IMR-90 (cell line): ENCODE measurements at regions not wholly inside any gene's neighbourhood (a gene's known extent, or its start where the extent isn't known, plus 50 kb on each side); places are given as distances from the start of the nearest gene placed in this dataset.

Experiments used
- ATAC-seq: fragments of 200-7000 bp; cut with Tn5 transposase; 2 replicates; pipeline ENCODE4 v1.9.1; 2020; ENCODE audit warnings: low read depth, mild to moderate bottlenecking, moderate library complexity
- BruUV-seq: library from RNA; stranded (reverse); fragments of 400-500 nt; replicated peaks from 2 replicates; lab custom pipeline; 2021; lab: Mats Ljungman, UMichigan
- CTCF ChIA-PET: fragments of 300-600 bp; formaldehyde crosslinking; extraction: SDS; loops from one replicate; lab custom pipeline; 2021; ENCODE audit warnings: antibody characterized with exemption; lab: Yijun Ruan, JAX
- POLR2A ChIA-PET: fragments of 300-600 bp; sonication (Branson Sonifier 250); formaldehyde crosslinking; loops from one replicate; lab custom pipeline; 2022; ENCODE audit warnings: antibody characterized with exemption; ENCODE audit not compliant: unreplicated experiment; lab: Charles Lee
- DNase-seq: peaks from one replicate; pipeline ENCODE4 v3.0.0; 2013
- H2AFZ ChIP-seq: replicated peaks from 2 replicates; pipeline ENCODE3; 2013; ENCODE audit warnings: low read length, mild to moderate bottlenecking; ENCODE audit not compliant: poor library complexity
- H2AK5ac ChIP-seq: 2 replicates; pipeline ENCODE4 v1.6.1; 2013; ENCODE audit warnings: low read depth, low read length, inconsistent platforms
- H2AK9ac ChIP-seq: replicated peaks from 2 replicates; pipeline ENCODE3; 2013; ENCODE audit warnings: mild to moderate bottlenecking, low read depth, low read length, moderate library complexity; ENCODE audit not compliant: poor library complexity
- H2BK120ac ChIP-seq: 2 replicates; pipeline ENCODE4 v1.6.1; 2013; ENCODE audit warnings: low read depth, low read length, inconsistent platforms
- H2BK15ac ChIP-seq: 3 replicates; pipeline ENCODE4 v1.6.1; 2013; ENCODE audit warnings: low read depth, low read length, inconsistent platforms
- H2BK20ac ChIP-seq: 2 replicates; pipeline ENCODE4 v1.6.1; 2013; ENCODE audit warnings: low read depth, mild to moderate bottlenecking, inconsistent platforms, low read length, moderate library complexity
- H2BK5ac ChIP-seq: 2 replicates; pipeline ENCODE4 v1.6.1; 2013; ENCODE audit warnings: mild to moderate bottlenecking, low read depth, low read length, inconsistent platforms; ENCODE audit not compliant: poor library complexity, severe bottlenecking
- H3K14ac ChIP-seq: replicated peaks from 2 replicates; pipeline ENCODE4 v1.6.1; 2013; ENCODE audit warnings: low read depth, low read length, inconsistent platforms
- H3K18ac ChIP-seq: 2 replicates; pipeline ENCODE4 v1.6.1; 2013; ENCODE audit warnings: low read depth, low read length, control low read depth
- H3K23ac ChIP-seq: 2 replicates; pipeline ENCODE4 v1.6.1; 2013; ENCODE audit warnings: low read depth, low read length, inconsistent platforms
- H3K27ac ChIP-seq: 2 replicates; pipeline ENCODE4 v1.5.1; 2013; ENCODE audit warnings: mild to moderate bottlenecking, control low read depth, low read length; ENCODE audit not compliant: insufficient read depth
- H3K27me3 ChIP-seq: 2 replicates; pipeline ENCODE4 v1.6.1; 2013; ENCODE audit warnings: low read length; ENCODE audit not compliant: control insufficient read depth, insufficient read depth
- H3K36me3 ChIP-seq: 2 replicates; pipeline ENCODE4 v1.6.1; 2013; ENCODE audit warnings: low read length, mixed read lengths; ENCODE audit not compliant: control insufficient read depth, insufficient read depth
- H3K4ac ChIP-seq: 2 replicates; pipeline ENCODE4 v1.6.1; 2013; ENCODE audit warnings: low read depth, low read length, inconsistent platforms
- H3K4me1 ChIP-seq: 2 replicates; pipeline ENCODE4 v1.6.1; 2013; ENCODE audit warnings: low read length, mixed read lengths; ENCODE audit not compliant: control insufficient read depth, insufficient read depth
- H3K4me2 ChIP-seq: 2 replicates; pipeline ENCODE4 v1.6.1; 2013; ENCODE audit warnings: low read depth, mild to moderate bottlenecking, control low read depth, low read length, moderate library complexity
- H3K4me3 ChIP-seq: 2 replicates; pipeline ENCODE4 v1.5.1; 2013; ENCODE audit warnings: low read depth, mild to moderate bottlenecking, control low read depth, low read length, moderate library complexity; ENCODE audit not compliant: insufficient read depth
- H3K56ac ChIP-seq: 2 replicates; pipeline ENCODE4 v1.6.1; 2013; ENCODE audit warnings: low read length, inconsistent platforms; ENCODE audit not compliant: insufficient read depth; ENCODE audit errors: extremely low read depth
- H3K79me1 ChIP-seq, 2 experiments: 2 replicates each; pipeline ENCODE4 v1.6.1; 2013; ENCODE audit warnings: low read length in 2 of 2, inconsistent platforms in 1 of 2, low read depth in 1 of 2
- H3K9ac ChIP-seq: 2 replicates; pipeline ENCODE4 v1.6.1; 2013; ENCODE audit warnings: low read depth, low read length, control low read depth
- H3K9me1 ChIP-seq: 2 replicates; pipeline ENCODE4 v1.6.1; 2013; ENCODE audit warnings: low read length, inconsistent platforms; ENCODE audit not compliant: insufficient read depth
- H3K9me3 ChIP-seq: 2 replicates; pipeline ENCODE4 v1.6.1; 2013; ENCODE audit warnings: low read length; ENCODE audit not compliant: control insufficient read depth, insufficient read depth
- H4K20me1 ChIP-seq: 2 replicates; pipeline ENCODE4 v1.6.1; 2013; ENCODE audit warnings: low read length, inconsistent platforms; ENCODE audit not compliant: insufficient read depth
- H4K5ac ChIP-seq: 2 replicates; pipeline ENCODE4 v1.6.1; 2013; ENCODE audit warnings: mild to moderate bottlenecking, low read depth, low read length, control low read depth
- H4K8ac ChIP-seq, 2 experiments: 2 replicates each; pipeline ENCODE4 v1.6.1; 2013; ENCODE audit warnings: low read depth in 2 of 2, low read length in 2 of 2, control low read depth in 1 of 2, inconsistent platforms in 1 of 2
- H4K91ac ChIP-seq: 2 replicates; pipeline ENCODE4 v1.6.1; 2013; ENCODE audit warnings: low read depth, low read length, inconsistent platforms; ENCODE audit not compliant: insufficient read depth
- MAZ ChIP-seq: IDR thresholded peaks from 2 replicates; pipeline ENCODE4 v1.6.1; 2012; ENCODE audit warnings: low read depth, mild to moderate bottlenecking, low read length, improper control_type of control experiment, moderate library complexity, borderline replicate concordance
- NFE2L2 ChIP-seq: fragments of 150-350 bp; IDR thresholded peaks from 2 replicates; pipeline ENCODE4 v1.6.1; 2016; ENCODE audit warnings: low read depth, mild to moderate bottlenecking, low read length
- USF2 ChIP-seq: fragments of 150-350 bp; IDR thresholded peaks from 2 replicates; pipeline ENCODE4 v1.6.1; 2017; ENCODE audit warnings: mild to moderate bottlenecking, antibody characterized with exemption, low read length, low read depth
- WGBS, 2 experiments: methylation state at CpG; one replicate each; pipeline versions ENCODE4 v1.1.5 to v1.1.7; 2013; ENCODE audit warnings: missing lambda C conversion rate in 2 of 2; ENCODE audit not compliant: insufficient read length in 1 of 2; ENCODE audit errors: extremely low coverage in 2 of 2; 5-methylcytosine and 5-hydroxymethylcytosine counted together
- dilution Hi-C: fragments of 300-500 bp; cut with HindIII; formaldehyde crosslinking; loops from one replicate; pipeline ENCODE4 v1.14.3; 2018; ENCODE audit warnings: low sequenced_read_pairs; ENCODE audit not compliant: unreplicated experiment
- in situ Hi-C: fragments of 300-500 bp; cut with MboI; formaldehyde crosslinking; loops from 3 replicates; pipeline ENCODE4 v1.14.3; 2019; ENCODE audit warnings: low sequenced_read_pairs, inconsistent platforms, mixed read lengths
- intact Hi-C: fragments of 100-400 bp; cut with micrococcal nuclease; formaldehyde crosslinking; loops from 2 replicates; pipeline ENCODE4 v1.10.0; 2022

GRCh38 chr14:36227802-36228201 lies 51.3 kb upstream of the PTCSC3 start:
- no peak for TF ChIP-seq MAZ
- no peak for TF ChIP-seq USF2
- no peak for TF ChIP-seq NFE2L2
- no peak overlapping the region for H3K4me3 ChIP-seq
- H2AFZ ChIP-seq = no peak overlapping the region
- in situ Hi-C loops (no loop called here), dilution Hi-C loops (no loop called here), intact Hi-C loops (no loop called here)
- H3K4me2 ChIP-seq = peak overlapping the region; percentile 73; the same call in 1 of the 2 replicates
- 0 out of 2 replicates have a peak overlapping the region, but pooled peaks have one; percentile 26 for H3K4ac ChIP-seq
- no peaks in the 10 kb centered on the region for H3K36me3 ChIP-seq
- H3K56ac ChIP-seq = no peak overlapping the region; the same call in 1 of the 2 replicates
- peaks cover 11% of the 10 kb centered on the region for H3K4me1 ChIP-seq
- no peak overlapping the region for H3K14ac ChIP-seq
- H3K18ac ChIP-seq = peak overlapping the region; percentile 70; the same call in 1 of the 2 replicates
- no TSS peak for BruUV-seq
- no peak overlapping the region for H2AK5ac ChIP-seq
- POLR2A ChIA-PET = no interaction called here
- peak overlapping the region in 1 of 2 experiments; percentile 49; a peak in 1 of 4 replicates for H4K8ac ChIP-seq
- H3K27me3 ChIP-seq = no peaks in the 10 kb centered on the region
- ATAC-seq = peak; percentile 72
- H2AK9ac ChIP-seq = no peak overlapping the region
- no peak overlapping the region for H3K9ac ChIP-seq
- no peaks in the 10 kb centered on the region for H3K9me3 ChIP-seq
- 0 out of 2 replicates have a peak overlapping the region, but pooled peaks have one; percentile 32 for H3K23ac ChIP-seq
- H3K9me1 ChIP-seq = no peaks in the 10 kb centered on the region
- peak overlapping the region; percentile 76; the same call in 1 of the 3 replicates for H2BK15ac ChIP-seq
- H4K91ac ChIP-seq = no peak overlapping the region
- H2BK5ac ChIP-seq = peak overlapping the region; percentile 45
- no peak overlapping the region; the same call in 1 of the 2 replicates for H4K5ac ChIP-seq
- H2BK20ac ChIP-seq = peak overlapping the region; percentile 92; the same call in 1 of the 2 replicates
- DNase-seq = peak; percentile 52
- WGBS, 2 experiments = no CpG with 5 or more reads among the region's 2 CpGs
- no peaks in the 10 kb centered on the region for H4K20me1 ChIP-seq
- H2BK120ac ChIP-seq = peak overlapping the region; percentile 78
- no peak overlapping the region for H3K27ac ChIP-seq
- H3K79me1 ChIP-seq = no peaks in the 10 kb centered on the region
- CTCF ChIA-PET = interaction anchor here (1.2 kb wide), 1 partner anchor 13 kb away, joined by 5 read pairs; no protein-coding TSS in a partner anchor
